HL-60 (cell line): ENCODE measurements at regions not wholly inside any gene's neighbourhood (a gene's known extent, or its start where the extent isn't known, plus 50 kb on each side); places are given as distances from the start of the nearest gene placed in this dataset.

Experiments used
- DNase-seq, 2 experiments: peaks; one replicate each; pipeline ENCODE4 v3.0.0-alpha.2; 2010 to 2020; ENCODE audit warnings: low read depth in 1 of 2, low spot score in 1 of 2
- H3K27ac ChIP-seq: fragments of 250-450 bp; sonication (Bioruptor Pico); replicated peaks from 2 replicates; pipeline ENCODE4 v1.5.1; 2020; ENCODE audit warnings: mild to moderate bottlenecking, moderate library complexity
- H3K27me3 ChIP-seq: fragments of 250-450 bp; sonication (Bioruptor Pico); 2 replicates; pipeline ENCODE4 v1.5.1; 2021; ENCODE audit warnings: mild to moderate bottlenecking, moderate library complexity; ENCODE audit not compliant: insufficient read depth, poor library complexity, severe bottlenecking
- H3K4me3 ChIP-seq: replicated peaks from 2 replicates; pipeline ENCODE4 v1.5.1; 2011; ENCODE audit warnings: mild to moderate bottlenecking, control low read depth, low read length; ENCODE audit not compliant: insufficient read depth
- CTCF ChIP-seq: IDR thresholded peaks from one replicate; pipeline ENCODE4 v1.5.1; 2011; ENCODE audit warnings: low read length, control low read depth, inconsistent platforms; ENCODE audit not compliant: insufficient read depth
- GABPA ChIP-seq: IDR thresholded peaks from 2 replicates; pipeline ENCODE4 v1.6.1; 2012; ENCODE audit warnings: low read depth
- POLR2AphosphoS5 ChIP-seq: IDR thresholded peaks from 2 replicates; pipeline ENCODE4 v1.6.1; 2012; ENCODE audit warnings: low read depth
- REST ChIP-seq: IDR thresholded peaks from 2 replicates; pipeline ENCODE4 v1.6.1; 2012; ENCODE audit warnings: low read depth; ENCODE audit not compliant: insufficient replicate concordance
- SPI1 ChIP-seq: IDR thresholded peaks from 2 replicates; pipeline ENCODE4 v1.6.1; 2012; ENCODE audit warnings: low read depth, mild to moderate bottlenecking, borderline replicate concordance

GRCh38 chr3:170730071-170730812 is 139.8 kb downstream of the RPL22L1 start:
- DNase-seq, result no peak
- Histone ChIP-seq H3K4me3 (no peak overlapping the region), H3K27me3 (no peaks in the 10 kb centered on the region), H3K27ac (no peak overlapping the region)
- TF ChIP-seq CTCF (no peak), GABPA (no peak), POLR2AphosphoS5 (no peak), SPI1 (no peak)

- Histone ChIP-seq H3K27ac (no peak overlapping the region), H3K27me3 (peaks cover under 1% of the 10 kb centered on the region)
- TF ChIP-seq CTCF (no peak), REST (no peak), SPI1 (no peak), GABPA (no peak), POLR2AphosphoS5 (no peak)
These were observed 141.8 kb downstream of the RPL22L1 start for GRCh38 chr3:170728181-170728580.

GRCh38 chr3:170727754-170728153 is 141.9 kb upstream of the SLC7A14 start:
- DNase-seq, result no peak
- no peak overlapping the region for H3K4me3 ChIP-seq
- no peak overlapping the region for H3K27ac ChIP-seq
- TF ChIP-seq SPI1 (no peak), GABPA (no peak), POLR2AphosphoS5 (no peak), CTCF (no peak), REST (no peak)
- H3K27me3 ChIP-seq, result peaks cover 2% of the 10 kb centered on the region

More at GRCh38 chr3:170728181-170728580, 141.8 kb downstream of the RPL22L1 start:
- DNase-seq, result no peak
- no peak overlapping the region for H3K4me3 ChIP-seq

GRCh38 chr3:170726976-170727661 is 141.2 kb upstream of the SLC7A14 start:
- no peak for DNase-seq
- no peak overlapping the region for H3K4me3 ChIP-seq
- no peak overlapping the region for H3K27ac ChIP-seq
- TF ChIP-seq REST (no peak), POLR2AphosphoS5 (no peak), SPI1 (no peak), GABPA (no peak), CTCF (no peak)
- peaks cover 2% of the 10 kb centered on the region for H3K27me3 ChIP-seq
